Mucosa of stomach (tissue), 1 donor: ENCODE measurements at regions not wholly inside any gene's neighbourhood (a gene's known extent, or its start where the extent isn't known, plus 50 kb on each side); places are given as distances from the start of the nearest gene placed in this dataset.
"Not testable (repeated sequence)": the region's sequence is repeated elsewhere in the genome, so short reads cannot be mapped to it uniquely, and the experiment has no call there.

ENCODE experiments used
- H3K27me3 ChIP-seq: one replicate; pipeline ENCODE4 v1.7.0; 2013; ENCODE audit warnings: mild to moderate bottlenecking, low read length; ENCODE audit not compliant: control insufficient read depth, insufficient read depth
- H3K36me3 ChIP-seq: one replicate; pipeline ENCODE4 v1.7.0; 2013; ENCODE audit warnings: low read length; ENCODE audit not compliant: control insufficient read depth, insufficient read depth
- H3K4me1 ChIP-seq: one replicate; pipeline ENCODE4 v1.7.0; 2013; ENCODE audit warnings: mild to moderate bottlenecking, low read length; ENCODE audit not compliant: control insufficient read depth, insufficient read depth
- H3K4me3 ChIP-seq: one replicate; pipeline ENCODE4 v1.7.0; 2013; ENCODE audit warnings: low read length
- H3K9ac ChIP-seq: one replicate; pipeline ENCODE4 v1.7.0; 2013; ENCODE audit warnings: mild to moderate bottlenecking, low read length, moderate library complexity
- H3K9me3 ChIP-seq: one replicate; pipeline ENCODE4 v1.7.0; 2013; ENCODE audit warnings: mild to moderate bottlenecking, low read length, moderate library complexity; ENCODE audit not compliant: control insufficient read depth
- donor health status: Pancreatic carcinoma.

GRCh38 chr4:188428935-188429334 lies 289.7 kb downstream of the TRIML1 start:
- H3K9ac ChIP-seq: no peak overlapping the region
- H3K36me3 ChIP-seq: no peaks in the 10 kb centered on the region
- no peaks in the 10 kb centered on the region for H3K4me1 ChIP-seq
- no peak overlapping the region for H3K4me3 ChIP-seq
- H3K27me3 ChIP-seq: no peaks in the 10 kb centered on the region
- no peaks in the 10 kb centered on the region for H3K9me3 ChIP-seq

GRCh38 chr4:188429965-188430364 lies 290.7 kb downstream of the TRIML1 start:
- no peaks in the 10 kb centered on the region for H3K4me1 ChIP-seq
- H3K36me3 ChIP-seq: no peaks in the 10 kb centered on the region
- no peaks in the 10 kb centered on the region for H3K9me3 ChIP-seq
- H3K9ac ChIP-seq: no peak overlapping the region
- no peaks in the 10 kb centered on the region for H3K27me3 ChIP-seq
- no peak overlapping the region for H3K4me3 ChIP-seq

DNA sequence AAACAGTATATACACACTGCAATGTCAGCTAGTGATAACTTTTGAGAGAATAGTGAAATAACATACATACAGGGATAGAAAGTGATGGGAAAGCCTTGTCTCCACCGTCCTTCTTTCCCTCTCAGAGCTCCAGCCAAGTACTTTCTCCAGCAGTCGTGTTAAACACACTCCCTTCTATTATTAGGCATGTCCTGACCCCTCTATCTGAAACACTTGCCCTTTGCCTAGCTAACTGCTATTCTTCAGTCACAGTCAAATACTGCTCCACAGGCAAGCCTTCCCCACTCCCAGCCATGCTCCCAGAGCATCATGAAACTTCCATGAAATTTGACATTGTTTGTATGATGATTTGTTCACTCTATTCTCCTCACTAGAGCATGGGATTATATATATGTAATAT lies 291.1 kb downstream of the TRIML1 start:
- no peaks in the 10 kb centered on the region for H3K36me3 ChIP-seq
- no peak overlapping the region for H3K4me3 ChIP-seq
- H3K4me1 ChIP-seq: no peaks in the 10 kb centered on the region
- H3K27me3 ChIP-seq: no peaks in the 10 kb centered on the region
- no peaks in the 10 kb centered on the region for H3K9me3 ChIP-seq
- H3K9ac ChIP-seq: no peak overlapping the region

DNA sequence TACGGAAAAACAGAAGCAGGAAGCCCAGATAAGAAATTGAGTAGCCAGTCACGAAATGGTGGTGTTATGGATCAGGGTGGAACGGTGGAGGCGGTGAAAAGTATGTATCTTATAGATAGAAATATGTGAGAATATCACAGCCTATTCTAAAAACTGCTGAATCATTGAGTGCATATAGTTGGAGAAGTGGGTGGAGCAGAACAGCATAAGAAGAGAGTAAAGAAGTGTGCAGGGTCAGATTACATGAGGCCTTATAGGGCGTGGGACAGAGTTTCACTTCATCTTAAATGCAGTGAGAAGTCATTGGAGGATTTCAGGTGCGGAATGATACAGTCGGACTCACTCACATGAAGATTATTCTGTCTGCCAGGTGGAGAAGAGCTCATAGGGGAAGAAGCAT lies 293.1 kb downstream of the TRIML1 start:
- no peaks in the 10 kb centered on the region for H3K4me1 ChIP-seq
- H3K9me3 ChIP-seq: no peaks in the 10 kb centered on the region
- no peaks in the 10 kb centered on the region for H3K36me3 ChIP-seq
- no peaks in the 10 kb centered on the region for H3K27me3 ChIP-seq
- H3K9ac ChIP-seq: no peak overlapping the region
- no peak overlapping the region for H3K4me3 ChIP-seq

GRCh38 chr4:188433741-188434315 lies 294.6 kb downstream of the TRIML1 start:
- H3K9me3 ChIP-seq: no peaks in the 10 kb centered on the region
- no peaks in the 10 kb centered on the region for H3K27me3 ChIP-seq
- H3K36me3 ChIP-seq: no peaks in the 10 kb centered on the region
- no peak overlapping the region for H3K9ac ChIP-seq
- H3K4me1 ChIP-seq: no peaks in the 10 kb centered on the region
- H3K4me3 ChIP-seq: no peak overlapping the region

DNA sequence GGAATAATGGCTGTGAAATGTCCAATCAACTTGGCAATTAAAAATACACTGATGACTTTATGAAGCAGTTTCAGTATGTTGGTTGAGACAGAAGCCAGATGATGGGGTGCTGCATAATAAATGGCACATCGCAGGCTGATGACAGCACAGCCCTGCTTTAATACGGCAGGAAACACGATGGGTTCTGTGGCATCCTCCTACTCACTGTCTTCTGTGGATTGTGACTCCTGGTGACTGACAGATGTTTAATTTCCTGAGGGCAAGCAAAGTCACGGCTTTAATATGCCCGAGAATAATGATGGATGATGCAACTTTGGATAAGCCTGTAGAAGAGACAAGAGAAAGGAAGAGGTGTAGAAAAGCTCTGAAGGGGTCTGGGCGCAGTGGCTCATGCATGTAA lies 295.4 kb downstream of the TRIML1 start:
- no peaks in the 10 kb centered on the region for H3K9me3 ChIP-seq
- no peak overlapping the region for H3K4me3 ChIP-seq
- no peaks in the 10 kb centered on the region for H3K36me3 ChIP-seq
- no peak overlapping the region for H3K9ac ChIP-seq
- no peaks in the 10 kb centered on the region for H3K4me1 ChIP-seq
- no peaks in the 10 kb centered on the region for H3K27me3 ChIP-seq

GRCh38 chr4:188435381-188435780 lies 296.1 kb downstream of the TRIML1 start:
- H3K36me3 ChIP-seq: no peaks in the 10 kb centered on the region
- no peaks in the 10 kb centered on the region for H3K27me3 ChIP-seq
- no peak overlapping the region for H3K9ac ChIP-seq
- no peaks in the 10 kb centered on the region for H3K9me3 ChIP-seq
- no peaks in the 10 kb centered on the region for H3K4me1 ChIP-seq
- no peak overlapping the region for H3K4me3 ChIP-seq

DNA sequence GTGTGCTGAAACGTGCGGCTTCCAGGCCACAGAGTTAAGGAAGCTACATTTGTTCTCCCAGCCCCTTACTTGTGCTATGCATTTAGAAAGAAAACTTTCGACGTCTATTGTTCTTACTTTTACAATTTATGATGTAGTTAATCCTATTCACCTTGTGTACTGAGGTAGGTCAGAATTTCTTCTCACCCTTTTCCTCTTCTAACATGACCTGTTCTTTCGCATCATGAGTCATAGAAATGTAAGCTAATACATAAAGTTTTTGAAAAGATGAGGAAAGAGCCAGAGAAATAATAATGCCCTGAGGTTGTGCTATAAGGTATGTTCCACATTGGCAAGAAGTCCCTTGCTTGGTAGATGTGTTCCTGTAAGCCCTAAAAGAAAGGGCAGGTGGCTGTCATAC lies 298.3 kb downstream of the TRIML1 start:
- Histone ChIP-seq H3K9ac (no peak overlapping the region), H3K4me1 (no peaks in the 10 kb centered on the region), H3K9me3 (no peaks in the 10 kb centered on the region), H3K27me3 (no peaks in the 10 kb centered on the region), H3K4me3 (no peak overlapping the region), H3K36me3 (no peaks in the 10 kb centered on the region)

DNA sequence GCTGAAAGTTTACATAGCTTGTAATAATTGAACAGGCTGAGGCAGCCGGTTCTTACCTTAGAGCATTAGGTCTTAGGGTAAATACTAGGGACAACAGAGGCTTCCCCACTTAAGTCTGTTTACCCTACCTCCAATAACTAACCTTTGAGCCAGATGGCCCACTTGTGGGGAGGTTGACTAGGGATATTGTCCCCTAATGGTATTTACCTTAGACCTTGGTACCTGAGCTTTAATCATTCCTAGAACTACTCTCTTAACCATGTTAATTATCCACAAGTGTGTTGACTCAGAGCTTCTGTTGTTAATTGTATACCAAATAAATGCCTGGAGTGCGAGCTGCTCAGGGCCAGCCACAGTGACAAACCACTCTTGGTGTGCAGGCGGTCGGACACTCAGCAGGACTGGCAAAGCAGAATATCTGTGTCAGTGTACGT lies 299.2 kb downstream of the TRIML1 start:
- not testable (repeated sequence) for H3K9ac ChIP-seq, H3K27me3 ChIP-seq, H3K4me3 ChIP-seq, H3K9me3 ChIP-seq, H3K4me1 ChIP-seq, H3K36me3 ChIP-seq

- no peak overlapping the region for H3K9ac ChIP-seq
Observed at GRCh38 chr4:188439641-188440311, 300.5 kb downstream of the TRIML1 start.

DNA sequence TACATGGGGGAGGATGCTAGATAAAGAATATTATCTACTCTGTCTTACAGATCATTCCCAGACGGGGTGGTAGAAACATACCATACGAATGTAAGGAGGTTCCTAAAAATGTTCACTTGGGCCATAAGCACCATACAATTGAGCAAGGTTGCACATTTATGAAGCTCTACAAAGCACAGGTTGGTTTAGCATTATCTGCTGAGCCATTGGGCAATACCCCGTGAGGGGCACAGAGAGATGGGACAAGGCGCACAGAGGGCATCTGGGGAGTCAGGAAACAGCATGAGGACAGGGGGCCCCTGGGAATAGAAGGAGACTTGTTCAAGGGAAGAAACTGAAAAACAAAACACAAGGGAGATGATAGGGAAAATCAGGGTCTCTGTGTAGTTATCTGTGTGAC lies 305.3 kb downstream of the TRIML1 start:
- no peaks in the 10 kb centered on the region for H3K27me3 ChIP-seq
- H3K4me3 ChIP-seq: no peak overlapping the region
- H3K9ac ChIP-seq: no peak overlapping the region
- H3K4me1 ChIP-seq: no peaks in the 10 kb centered on the region
- no peaks in the 10 kb centered on the region for H3K9me3 ChIP-seq
- no peaks in the 10 kb centered on the region for H3K36me3 ChIP-seq

More at GRCh38 chr4:188439641-188440311, 300.5 kb downstream of the TRIML1 start:
- Histone ChIP-seq H3K4me1 (no peaks in the 10 kb centered on the region), H3K4me3 (no peak overlapping the region), H3K36me3 (no peaks in the 10 kb centered on the region), H3K9me3 (no peaks in the 10 kb centered on the region), H3K27me3 (no peaks in the 10 kb centered on the region)

DNA sequence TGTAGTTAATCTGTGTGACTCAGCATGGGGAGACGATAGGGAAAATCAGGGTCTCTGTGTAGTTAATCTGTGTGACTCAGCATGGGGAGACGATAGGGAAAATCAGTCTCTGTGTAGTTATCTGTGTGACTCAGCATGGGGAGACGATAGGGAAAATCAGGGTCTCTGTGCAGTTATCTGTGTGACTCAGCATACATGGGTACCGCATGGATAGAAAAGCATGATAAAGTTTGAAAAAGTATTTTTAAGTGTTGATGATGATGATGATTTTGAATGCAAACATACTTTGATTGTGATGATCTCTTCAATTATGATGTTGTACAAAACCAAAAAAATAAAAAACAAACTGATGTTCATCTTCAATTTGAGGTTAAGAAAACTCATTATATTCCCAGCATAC lies 309.8 kb downstream of the TRIML1 start:
- H3K9ac ChIP-seq, H3K4me1 ChIP-seq, H3K4me3 ChIP-seq, H3K36me3 ChIP-seq, H3K9me3 ChIP-seq, H3K27me3 ChIP-seq: not testable (repeated sequence)

DNA sequence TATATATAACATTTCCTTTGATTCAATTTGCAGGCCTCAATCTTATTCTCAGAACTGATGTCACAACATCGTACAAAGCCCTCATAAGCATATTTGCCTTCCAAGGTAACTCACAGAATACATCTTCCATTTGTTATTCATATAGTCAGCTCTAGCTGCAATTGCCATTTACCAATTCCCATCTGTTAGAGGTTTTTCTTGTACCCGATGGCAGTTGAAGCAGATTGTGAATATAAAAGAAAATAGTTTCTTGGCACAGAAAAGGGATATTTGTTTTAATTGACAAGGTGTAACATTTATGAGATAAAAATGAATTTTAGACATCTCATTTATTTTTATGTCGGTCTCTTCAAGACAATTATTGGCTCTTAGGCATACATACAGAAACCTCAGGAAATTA lies 311.3 kb downstream of the TRIML1 start:
- H3K4me1 ChIP-seq: no peaks in the 10 kb centered on the region
- no peaks in the 10 kb centered on the region for H3K36me3 ChIP-seq
- H3K9ac ChIP-seq: no peak overlapping the region
- no peaks in the 10 kb centered on the region for H3K27me3 ChIP-seq
- no peaks in the 10 kb centered on the region for H3K9me3 ChIP-seq
- H3K4me3 ChIP-seq: no peak overlapping the region
